GM21390 (cell line): ENCODE measurements at regions not wholly inside any gene's neighbourhood (a gene's known extent, or its start where the extent isn't known, plus 50 kb on each side); places are given as distances from the start of the nearest gene placed in this dataset.

Experiments used
- ATAC-seq: cut with Tn5 transposase; IDR thresholded peaks from one replicate; pipeline ENCODE4 v1.9.1; 2021; ENCODE audit not compliant: unreplicated experiment

DNA sequence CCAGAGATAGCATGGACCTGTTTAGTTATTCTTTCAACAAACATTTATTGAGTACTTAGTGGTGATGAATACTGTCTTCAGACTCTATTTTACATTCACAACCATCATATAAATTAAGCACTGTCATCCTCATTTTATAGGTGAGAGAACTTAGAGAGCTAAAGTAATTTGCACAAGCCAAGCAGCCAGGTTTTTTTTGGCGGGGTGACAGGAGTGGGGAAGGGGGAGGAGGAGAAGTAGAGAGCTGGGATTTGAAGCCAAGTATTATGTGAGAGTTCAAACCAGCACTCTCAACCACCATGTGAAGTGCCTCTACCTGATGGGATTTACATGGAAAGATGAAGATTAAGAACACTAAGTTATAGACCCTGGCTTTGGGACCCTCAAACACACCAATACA lies 547.4 kb upstream of the IL12A start:
- no peak for ATAC-seq

DNA sequence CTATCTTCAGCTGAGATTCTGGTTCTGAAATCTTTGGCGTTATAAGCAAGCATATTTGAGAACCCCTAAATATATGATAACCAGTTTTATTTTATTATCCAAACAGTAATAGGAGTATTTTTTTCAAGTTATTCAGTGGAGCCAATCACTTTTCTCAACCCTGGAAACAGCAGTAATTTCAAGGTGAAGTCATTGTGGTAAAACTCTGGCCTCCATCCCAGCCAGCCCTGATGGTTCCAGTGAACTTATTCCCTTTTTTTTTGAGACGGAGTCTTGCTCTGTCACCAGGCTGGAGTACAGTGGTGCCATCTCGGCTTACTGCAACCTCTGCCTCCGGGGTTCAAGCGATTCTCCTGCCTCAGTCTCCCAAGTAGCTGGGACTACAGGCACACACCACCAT lies 545.4 kb upstream of the IL12A start:
- ATAC-seq = no peak

DNA sequence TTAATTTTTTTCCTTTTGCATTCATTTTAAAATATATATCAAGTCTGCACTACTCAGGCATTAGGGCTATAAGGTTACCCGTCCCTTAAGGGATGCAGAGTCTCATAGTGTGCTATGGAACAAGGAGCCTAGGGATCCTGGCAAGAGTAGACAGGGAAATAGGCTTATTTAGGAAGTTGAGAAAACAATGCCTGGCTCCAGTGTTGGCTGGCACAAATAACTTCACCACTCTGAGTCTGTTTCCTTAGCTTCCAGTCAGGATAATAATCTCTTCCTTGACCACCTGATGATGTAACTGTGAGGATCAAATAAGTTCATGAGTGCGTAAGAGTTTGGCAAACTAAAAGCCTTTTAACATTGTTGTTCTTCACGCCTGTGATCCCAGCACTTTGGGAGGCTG lies 540.8 kb upstream of the IL12A start:
- no peak for ATAC-seq

GRCh38 chr3:159448902-159449301 lies 539.7 kb upstream of the IL12A start:
- ATAC-seq = no peak

DNA sequence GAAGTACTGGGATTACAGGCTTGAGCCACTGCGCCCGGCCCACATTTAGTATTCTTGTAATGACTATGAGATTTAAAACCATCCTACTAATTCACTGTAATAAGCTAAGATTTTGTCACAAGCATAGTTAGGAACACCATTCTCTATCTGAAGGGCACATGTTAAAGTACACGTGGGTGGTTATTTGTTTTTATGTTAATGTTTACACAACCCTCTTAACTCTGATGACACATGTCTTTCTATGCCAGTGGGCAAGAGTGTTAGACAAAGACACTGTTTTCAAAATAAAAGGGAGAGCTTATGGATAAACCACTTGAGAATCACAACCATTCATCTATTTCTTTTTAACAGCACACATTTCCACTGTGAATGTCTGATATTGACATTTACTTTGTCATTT lies 537.6 kb upstream of the IL12A start:
- ATAC-seq = no peak

GRCh38 chr3:159451482-159451881 lies 537.2 kb upstream of the IL12A start:
- ATAC-seq = no peak

- no peak for ATAC-seq
Measured at GRCh38 chr3:159453036-159453435, 535.6 kb upstream of the IL12A start.

DNA sequence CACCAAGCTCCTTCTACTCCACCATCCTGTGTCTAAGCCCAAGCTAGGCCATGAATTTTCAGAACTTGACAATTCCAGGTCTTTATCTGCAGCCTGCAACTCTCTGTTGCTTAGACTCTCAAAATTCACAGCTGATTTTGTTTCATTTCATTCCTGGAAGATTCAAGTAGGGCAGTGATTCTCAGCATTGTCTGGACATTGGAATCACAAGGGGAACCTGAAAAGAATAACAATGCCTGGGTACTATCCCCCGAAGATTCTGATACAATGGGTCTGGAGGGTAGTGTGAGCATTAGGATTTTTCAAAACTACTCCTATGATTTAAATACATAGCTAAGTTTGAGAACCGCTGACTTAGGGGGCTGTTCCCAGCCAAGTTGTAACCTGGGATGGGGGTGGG lies 534.7 kb upstream of the IL12A start:
- ATAC-seq = no peak

- no peak for ATAC-seq
Measured at GRCh38 chr3:159455741-159456181, 532.9 kb upstream of the IL12A start.

DNA sequence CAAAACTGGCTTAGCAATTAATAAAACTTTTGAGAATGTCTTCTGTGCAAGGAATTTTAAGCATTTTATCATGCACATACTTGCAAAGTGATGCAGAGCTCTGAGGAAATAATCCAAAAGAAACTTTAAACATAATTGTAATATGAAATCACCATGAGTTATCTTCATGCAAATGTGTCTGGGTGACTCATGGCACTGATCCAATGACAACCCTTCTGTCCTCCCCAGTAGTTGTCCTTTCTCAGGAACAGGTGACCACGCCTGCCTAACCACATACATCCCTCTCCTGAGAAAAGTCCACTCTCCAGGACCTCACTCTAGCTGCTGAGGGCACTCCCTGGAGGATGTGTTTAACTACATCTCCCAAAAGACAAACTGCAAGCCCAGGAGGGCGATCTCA lies 530.6 kb upstream of the IL12A start:
- ATAC-seq = no peak

DNA sequence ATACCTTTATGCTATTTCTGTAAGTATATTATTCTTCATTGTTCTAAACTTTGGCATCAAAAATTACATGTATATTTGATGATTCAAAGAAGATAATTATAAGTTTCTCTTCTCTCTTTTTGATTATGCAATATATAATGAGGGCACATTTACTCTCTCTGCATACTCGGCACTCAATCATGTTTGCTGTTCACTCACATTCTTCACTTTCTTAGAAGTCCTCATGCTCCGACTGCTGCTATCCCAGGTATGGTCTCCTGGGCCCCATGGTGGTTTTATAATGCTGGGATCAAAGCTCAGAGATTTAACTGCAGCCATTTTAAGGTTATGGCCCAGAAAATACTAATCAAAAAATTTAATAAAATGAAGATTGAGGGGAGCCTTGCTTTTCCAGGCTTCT lies 529.7 kb upstream of the IL12A start:
- ATAC-seq = no peak

GRCh38 chr3:159472611-159473010 lies 516.0 kb upstream of the IL12A start:
- ATAC-seq = no peak

DNA sequence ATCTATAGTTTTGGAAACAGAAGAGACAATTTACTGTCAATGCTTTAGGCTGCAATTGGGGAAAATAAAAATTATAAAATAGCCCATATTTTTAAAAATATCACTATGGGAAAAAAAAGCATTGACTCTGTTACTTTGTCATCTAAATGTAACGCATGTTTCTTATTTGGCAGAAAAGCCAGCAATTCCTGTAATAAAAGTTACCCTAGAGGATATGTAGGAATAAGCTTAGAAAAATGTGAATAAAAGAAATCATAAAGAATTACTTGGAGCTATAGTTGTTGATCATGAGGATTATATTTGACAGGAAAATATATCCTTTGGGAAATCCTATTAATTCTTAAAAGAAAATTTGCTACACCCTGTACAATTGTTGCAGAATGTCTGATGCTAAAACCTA lies 515.4 kb upstream of the IL12A start:
- no peak for ATAC-seq

DNA sequence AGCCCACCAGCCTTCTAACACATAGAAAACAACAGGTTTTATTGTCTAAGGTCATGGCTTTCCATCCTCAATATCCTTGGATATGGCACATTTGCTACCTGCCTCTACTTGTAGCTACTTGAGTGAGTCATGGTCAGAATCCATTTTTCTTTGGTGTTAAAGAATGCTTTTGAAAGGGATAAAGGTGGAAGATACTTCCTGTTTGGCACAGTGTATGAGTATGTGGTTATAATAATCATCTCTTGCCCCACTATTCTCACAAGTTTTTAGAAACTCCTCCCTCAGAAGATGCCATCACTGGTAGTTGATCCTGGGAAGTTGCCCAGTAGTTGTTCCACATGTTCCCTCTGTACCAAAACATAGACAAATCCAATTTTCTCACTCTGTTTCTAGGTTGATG lies 508.6 kb upstream of the IL12A start:
- no peak for ATAC-seq

DNA sequence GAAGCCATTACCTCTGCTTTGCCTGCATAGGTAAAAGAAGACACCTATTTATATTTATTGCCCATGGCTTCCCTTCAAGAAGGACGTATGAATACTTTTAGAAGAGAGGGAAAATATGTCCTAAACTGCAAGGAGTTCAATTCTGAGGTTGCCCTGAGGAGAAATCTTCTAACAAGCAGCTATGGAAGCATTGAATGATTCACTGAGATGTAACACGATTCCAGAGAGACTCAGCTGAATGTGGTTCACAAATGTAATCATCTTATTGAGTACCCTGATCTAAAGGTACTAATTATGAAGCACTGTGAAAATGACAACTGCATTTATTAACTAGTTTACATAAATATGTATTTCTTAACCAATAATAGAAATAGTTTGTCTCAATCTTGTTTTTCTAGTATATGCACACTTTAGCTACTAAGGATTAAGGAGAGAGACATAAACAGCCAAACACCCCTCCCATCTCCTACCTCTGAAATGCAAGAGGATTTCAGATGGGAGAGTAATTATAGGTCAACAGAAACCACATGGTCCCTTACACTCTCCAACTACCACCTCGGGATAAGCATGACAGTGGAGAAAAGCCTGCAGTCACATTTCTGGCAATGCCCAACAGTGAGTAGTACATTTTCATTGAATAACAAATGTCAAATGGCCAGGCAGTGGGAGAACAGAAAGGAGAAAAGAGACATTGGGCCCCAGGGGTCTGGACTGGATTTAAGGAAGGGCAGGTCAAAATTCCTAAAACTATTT lies 506.2 kb upstream of the IL12A start:
- no peak for ATAC-seq

GRCh38 chr3:159482994-159483367 lies 505.7 kb upstream of the IL12A start:
- ATAC-seq = no peak

- no peak for ATAC-seq
Measured at GRCh38 chr3:159486580-159486979, 502.1 kb upstream of the IL12A start.

DNA sequence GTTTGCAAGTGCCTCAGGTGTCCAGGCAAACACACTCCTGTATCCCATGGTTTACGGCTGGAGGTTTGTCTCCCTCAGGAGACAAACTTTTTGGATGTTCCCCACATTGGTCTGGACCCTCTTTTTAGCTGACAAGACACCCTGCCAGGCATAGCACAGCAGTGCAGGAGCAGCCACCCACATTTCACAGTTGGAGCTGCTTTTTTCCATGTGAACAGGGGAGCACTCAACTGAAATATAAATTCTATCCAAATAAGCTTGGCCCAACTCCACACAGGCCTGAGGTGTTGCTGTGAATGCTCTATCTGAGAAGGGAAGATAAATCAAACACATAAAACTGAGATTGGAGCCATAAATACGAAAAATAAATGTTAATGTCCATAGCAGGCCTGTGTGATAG lies 501.3 kb upstream of the IL12A start:
- no peak for ATAC-seq

GRCh38 chr3:159488602-159489001 lies 500.0 kb upstream of the IL12A start:
- no peak for ATAC-seq

DNA sequence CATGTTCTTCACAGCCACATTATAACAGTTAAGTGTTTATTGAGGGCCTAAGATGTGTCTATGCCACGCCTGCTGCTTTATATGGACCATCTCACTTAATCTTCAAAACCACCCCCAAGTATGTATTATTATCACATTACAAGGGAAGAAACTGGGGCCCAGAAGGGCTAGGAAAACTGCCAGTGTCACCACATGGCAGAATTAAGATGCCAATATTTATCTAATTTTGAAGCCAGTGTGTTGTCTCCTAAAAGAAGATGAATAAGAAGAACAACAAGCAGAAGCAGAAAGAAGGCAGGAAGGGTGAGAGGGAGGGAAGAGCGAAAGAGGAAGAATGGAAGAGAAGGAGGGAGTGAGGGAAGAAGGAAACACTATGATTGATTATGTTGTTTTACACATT lies 491.3 kb upstream of the IL12A start:
- ATAC-seq = no peak

- no peak for ATAC-seq
Measured at GRCh38 chr3:159499031-159499793, 489.4 kb upstream of the IL12A start.

- ATAC-seq = no peak
Measured at GRCh38 chr3:159501029-159501428, 487.6 kb upstream of the IL12A start.

- ATAC-seq = no peak
Measured at GRCh38 chr3:159502986-159503385, 485.6 kb upstream of the IL12A start.
